NCI-H1417 (cell line): ENCODE measurements at regions not wholly inside any gene's neighbourhood (a gene's known extent, or its start where the extent isn't known, plus 50 kb on each side); places are given as distances from the start of the nearest gene placed in this dataset.

Experiments
- DNase-seq, 3 experiments: peaks; one replicate each; lab custom pipeline; 2025; lab: John Stamatoyannopoulos, UW

DNA sequence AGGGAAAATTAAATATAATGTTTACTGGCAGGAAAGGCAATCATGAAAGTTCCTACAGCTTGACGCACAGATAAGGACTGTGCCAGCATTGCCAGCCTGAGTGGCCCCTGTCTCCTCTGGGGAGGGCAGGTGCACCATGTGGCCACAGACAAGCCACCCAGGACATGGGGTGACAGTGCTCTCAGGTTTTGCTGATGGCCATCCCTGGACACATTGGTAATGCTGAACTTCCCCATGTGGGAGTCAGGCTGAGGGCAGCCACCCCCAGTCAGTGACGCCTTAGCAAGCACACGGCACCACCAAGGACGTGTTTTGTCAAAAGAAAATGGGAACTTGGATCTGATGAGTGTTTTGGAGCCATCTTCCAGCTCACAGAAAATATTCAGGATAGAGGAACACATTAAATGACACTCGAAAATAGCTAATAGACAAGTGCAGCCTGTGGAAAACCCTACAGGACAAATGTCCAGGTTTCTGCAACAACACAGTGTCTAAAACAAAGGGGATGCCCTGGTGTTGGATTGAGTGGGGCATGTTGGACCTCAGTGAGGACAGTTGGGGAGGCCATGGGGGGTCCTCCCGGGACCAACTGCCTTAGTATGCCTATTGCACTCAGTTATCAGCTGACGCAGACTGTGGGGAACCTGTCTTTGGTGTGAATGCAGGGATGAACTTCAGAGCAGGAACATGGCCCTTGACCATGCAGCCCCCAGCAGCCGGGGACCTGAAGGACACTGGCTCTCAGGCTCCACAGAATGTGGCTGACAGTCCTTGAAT, 1450.5 kb downstream of the BRD1 start:
- DNase-seq = no peak

DNA sequence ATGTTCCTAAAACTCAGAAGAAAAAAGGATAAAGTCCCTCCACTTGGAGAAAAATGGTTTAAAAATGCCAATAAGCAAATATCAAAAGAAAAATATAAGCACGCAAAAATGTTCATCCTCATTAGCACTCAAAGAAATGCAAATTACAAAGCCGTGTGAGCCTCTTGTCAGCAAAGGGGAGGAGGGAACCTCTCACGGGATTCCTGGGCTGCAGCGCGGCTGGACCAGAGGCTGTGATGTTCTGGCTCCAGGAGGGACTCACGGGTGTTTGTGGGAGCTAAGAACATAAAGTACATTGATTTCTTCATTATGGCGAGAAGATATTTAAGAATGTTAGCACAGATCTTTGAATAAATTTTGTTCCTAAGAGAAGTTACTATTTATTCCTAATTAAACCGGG, 1451.2 kb downstream of the BRD1 start:
- no peak for DNase-seq

DNA sequence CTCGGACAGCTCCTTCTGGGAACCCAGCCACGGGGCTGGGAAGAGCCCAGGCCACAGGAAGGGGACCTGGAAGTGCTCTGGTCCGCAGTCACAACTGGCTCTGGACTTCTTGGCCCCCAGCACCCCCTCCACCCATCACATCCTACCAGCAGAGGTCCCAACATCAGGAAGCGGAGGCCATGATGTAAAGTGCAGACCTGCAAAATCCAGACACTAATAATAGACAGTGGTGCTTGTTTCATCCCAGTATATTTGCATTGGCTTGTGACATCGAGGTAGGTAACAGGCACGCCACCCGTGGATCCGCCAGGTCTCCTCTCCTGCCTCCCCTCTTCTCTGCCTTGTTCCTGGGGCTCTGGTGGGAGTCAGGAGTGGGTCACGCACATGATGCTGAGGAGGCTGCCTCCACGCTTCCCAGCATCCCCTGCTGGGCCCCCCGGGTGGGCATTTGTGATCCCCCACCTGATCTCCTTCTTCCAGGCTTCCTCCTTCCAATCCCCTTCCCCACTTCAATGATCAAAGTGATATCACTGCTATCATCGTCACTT, 1454.0 kb downstream of the BRD1 start:
- no peak for DNase-seq

DNA sequence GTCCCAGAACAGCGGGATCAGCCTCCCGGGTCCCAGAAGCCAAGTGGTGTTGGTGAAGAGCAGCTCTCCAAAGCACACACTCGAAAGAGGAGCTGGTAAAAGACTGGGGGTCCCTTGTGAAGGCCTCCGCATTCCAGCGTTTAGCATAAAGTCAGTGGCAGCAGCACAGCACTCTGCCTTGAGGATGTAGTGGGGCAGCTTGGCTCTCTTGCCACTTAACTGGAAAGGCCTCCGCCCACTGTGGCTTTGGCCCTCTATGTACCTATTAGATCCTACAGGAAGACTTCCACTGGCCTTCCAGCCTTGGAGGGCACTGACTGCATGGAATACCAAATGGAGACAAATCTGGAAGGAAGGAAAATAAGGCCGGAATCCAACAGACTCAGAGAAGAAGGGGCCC, 1455.3 kb downstream of the BRD1 start:
- DNase-seq = no peak

DNA sequence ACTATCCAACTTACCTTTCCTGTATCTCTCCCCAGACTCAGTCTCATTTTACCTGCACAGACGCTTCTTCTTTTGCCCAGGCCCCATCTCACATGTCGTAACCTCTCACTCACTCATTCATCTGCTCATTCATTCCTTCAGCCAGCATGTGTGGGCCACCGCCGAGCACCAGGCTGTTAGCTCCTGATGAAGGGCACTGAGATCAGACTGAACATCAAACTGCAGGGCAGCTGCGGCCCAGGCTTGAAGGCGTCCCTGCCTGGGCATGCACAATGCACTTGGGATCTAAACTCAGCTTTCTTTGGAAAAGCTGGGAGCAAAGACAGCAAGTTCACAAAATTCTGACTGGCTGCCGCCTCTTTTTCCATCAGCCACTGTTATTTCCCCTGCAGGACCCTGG, 1456.3 kb downstream of the BRD1 start:
- no peak for DNase-seq

DNA sequence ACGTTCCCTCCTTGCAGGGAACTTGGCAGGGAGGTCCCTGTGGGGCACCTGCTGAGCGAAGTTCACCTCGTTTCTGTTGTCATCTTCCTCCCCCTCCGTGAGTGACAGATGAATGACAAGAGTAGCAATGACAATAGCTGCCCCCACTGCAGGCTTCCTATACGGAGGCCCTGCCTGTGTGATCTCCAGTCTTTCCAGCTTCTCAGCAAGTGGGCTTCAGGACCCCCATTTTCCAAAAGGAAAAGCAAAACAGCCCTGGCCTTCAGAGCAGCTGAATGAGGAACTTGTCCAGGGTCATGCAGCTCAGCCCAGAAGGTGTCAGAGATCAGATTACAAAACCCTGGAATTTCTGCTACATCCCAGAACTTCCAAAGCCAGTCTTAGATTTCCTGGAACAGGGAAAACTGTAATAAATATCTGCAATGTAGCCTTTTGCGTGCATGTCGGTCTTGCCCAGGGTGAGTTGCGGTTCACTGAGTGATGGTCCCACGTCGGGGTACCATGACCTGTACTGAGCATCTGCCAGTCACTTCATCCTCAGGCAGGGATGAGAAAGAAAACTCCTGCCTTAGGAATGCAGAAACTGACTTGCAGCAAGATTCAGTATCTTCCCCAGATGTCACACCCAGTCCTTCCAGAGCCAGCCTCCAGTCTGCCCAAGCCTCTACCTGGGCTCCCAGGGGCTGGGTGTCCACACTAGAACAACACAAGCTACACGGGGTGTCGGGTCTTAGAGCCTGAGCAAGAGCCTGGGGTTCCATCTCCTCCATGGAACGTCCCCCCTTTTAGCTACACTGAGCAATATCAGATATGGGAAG, 1457.0 kb downstream of the BRD1 start:
- no peak for DNase-seq

DNA sequence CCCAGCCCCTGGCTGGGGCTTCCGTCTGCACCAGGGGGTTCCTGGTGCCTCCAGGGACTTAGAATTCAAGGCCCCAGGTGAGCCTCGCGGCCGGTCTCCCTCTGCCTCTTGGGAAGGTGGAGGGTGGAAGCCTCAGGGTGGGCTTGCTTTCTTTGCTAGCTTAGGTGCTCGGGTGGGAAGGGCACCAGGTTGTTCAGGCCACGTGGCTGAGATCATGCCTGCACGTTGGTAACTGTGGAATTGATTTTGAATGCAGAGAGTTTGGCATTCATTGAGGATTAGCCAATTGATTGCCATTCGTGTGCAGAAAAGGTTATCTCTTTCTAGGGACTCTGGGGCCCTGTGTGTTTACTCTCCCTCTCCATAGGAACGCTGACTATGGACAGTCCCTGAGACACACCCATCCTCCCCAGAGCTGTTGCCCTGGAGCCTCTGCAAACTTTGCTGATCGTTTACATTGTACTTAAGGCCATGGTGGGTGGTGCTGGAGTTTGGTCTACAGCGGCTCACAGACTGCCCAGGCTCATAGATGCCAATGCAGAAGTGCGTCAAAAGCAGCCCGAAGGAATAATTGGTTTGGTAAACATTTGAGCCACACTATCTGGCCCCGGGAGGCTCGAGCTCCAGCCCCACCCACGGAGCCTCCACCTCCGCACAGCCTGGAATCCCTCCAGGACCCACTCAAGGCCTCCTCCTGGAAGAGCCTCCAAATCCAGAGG, 1457.7 kb downstream of the BRD1 start:
- no peak for DNase-seq

DNA sequence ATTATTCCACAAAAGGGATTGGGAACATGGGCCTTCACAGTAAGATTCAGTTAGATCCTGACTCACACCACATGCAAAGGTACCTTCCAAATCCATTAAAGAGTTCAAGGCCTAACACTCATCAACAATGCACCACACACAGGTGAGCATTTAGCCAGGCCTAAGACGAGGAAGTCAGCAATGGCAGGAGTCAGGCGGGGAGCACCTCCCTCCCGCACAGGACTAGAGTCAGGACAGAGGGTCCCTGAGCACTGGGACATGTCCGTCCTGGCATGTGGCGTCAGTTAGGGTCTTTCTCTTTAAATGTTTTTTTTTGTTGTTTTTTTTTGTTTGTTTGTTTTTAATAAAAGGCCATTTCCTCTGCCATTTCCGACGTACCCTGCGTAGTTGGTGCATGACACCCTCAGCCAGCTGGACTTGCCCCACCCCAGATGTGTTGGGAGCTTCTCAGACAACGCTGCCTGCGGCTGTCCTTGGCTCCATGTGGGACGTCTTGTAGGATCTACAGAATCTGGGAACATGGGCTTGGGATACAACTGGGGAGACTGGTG, 1458.6 kb downstream of the BRD1 start:
- no peak for DNase-seq

DNA sequence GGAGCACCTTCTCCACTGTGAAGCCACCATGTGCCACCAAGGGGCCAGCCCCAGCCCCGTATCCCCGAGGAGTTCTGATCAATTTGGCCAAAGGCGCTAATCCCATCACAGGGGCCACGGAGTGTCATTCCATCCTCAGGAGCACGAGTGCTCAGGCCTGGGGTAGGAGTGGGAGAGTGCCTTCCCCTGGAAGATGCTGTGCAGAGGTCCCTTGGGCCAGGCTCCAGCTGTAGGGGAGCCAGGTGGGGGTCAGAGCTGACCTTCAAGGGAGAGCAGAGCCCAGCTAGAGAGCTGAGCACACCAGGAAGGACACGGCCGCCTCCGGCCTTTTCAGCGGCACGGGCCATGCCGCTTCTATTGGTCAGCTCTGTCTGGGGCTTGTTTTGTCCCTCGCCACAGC, 1459.9 kb downstream of the BRD1 start:
- no peak for DNase-seq

DNA sequence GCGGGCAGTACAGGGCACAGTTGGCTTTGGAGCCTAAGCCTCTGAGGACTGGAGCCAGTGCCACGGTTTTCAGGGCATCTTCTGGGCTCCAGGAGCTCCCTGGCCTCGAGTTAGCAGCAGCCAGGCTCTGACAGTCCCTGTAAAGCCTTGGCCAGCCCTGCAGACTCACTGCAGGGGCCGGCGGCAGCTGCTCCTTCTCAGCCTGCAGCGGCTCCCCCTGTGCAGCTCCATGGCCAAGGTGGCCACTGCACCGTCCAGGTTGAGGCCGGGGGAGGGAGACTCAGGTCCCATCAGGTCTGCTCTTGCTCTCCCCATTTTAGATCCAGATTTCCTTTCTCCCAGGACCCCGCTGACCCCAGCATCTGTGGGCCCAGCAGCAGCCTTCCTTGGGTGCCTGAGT, 1461.1 kb downstream of the BRD1 start:
- DNase-seq = no peak

DNA sequence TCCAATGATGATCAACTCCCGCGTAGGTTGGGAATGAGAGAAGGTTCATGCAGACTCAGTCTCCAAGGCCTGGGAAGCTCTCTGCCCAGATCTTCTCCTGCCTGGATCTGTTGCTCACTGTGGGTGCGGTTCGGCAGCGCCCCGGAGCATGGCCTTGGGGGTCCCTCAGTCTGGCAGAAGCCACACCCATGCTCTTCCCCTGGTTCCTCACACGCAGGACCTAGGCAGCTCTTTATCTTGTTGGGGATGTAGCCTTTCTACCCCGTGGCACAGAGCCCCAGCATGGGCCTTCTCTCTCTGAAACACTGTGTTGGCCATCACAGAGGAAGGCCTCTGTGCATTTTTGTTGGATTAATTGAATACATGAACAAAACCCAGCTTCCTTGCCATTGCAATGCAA, 1461.6 kb downstream of the BRD1 start:
- no peak for DNase-seq

DNA sequence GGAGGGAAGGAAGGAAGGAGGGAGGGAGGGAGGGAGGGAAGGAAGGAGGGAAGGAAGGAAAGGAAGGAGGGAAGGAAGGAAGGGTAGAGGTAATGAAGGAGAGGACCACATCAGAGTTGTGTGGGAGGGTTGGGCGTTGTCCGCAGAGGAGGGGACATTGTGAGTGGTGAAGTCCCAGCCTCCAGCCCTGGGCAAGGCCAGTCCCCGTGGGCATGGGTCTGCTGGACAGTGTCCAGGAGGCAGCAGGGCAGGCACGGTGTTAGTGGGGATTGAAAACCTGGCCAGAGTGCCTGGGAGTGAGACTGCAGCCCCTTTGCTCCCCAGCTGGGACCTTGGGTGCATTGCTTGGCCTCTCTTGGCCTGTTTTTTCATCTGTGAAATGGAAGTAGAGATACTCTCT, 1462.3 kb downstream of the BRD1 start:
- DNase-seq = no peak

DNA sequence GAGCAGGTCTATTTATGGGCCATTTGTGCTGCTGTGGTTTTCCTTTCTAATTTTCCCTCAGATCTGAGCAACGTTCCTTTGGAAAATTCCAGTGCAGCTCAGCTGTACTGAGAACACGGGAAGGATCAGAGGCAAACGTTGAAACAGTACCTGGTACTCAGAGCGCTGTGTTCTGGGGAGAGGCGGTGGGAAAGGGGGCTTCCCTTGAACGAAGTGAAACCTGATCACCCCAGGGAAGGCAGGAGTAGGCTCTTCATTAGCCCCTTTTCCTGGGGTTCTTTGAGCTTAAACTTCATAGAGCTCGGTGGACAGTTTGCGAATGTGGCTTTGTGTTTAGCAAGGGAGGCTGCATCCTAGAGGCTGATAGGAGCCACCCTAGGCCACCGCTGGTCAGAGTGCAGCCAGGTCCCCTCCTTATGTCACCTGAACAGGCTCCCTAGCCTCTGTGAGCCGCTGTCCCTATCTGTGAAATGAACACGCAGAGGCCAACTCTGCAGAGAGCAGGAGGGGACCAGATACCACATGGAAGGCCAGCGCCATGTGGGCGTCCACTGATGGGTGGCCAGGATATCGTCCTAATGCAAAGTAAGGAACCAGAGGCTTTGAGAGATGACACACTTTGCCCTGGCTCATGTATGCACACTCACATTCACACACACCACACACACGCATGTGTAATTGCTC, 1464.8 kb downstream of the BRD1 start:
- DNase-seq = no peak

DNA sequence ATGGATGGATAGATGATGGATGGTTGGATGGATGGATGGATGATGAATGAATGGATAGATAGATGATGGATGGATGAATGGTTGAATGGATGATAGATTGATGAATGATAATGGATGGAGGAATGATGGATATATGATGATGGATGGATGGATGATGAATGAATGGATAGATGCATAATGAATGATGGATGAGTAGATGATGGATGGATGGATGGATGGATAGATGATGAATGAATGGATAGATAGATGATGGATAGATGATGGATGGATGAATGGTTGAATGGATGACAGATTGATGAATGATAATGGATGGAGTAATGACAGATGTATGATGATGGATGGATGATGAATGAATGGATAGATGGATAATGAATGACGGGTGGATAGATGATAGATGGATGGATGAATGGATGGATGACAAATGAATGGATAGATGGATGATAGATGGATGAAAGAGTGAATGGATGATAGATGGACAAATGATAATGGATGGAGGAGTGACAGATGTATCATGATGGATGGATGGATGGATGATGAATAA, 1466.5 kb downstream of the BRD1 start:
- DNase-seq = no peak

DNA sequence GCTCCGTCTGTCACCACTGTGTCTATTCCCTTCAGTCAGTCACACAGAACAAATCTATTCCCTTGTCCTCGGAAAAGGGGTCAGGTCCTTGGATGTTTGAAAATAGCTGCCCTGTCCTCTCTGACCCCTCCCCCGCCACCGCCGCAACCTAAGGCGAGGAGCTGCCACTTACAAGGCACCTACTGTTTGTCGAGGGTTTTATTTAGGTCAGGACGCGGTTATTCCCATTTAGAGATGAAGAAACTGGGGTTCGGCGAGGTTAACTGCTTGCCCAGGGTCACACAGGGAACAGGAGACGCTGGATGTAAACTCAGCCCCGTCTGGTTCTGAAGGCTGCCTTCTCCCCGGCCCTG, 1468.1 kb downstream of the BRD1 start:
- DNase-seq = no peak

DNA sequence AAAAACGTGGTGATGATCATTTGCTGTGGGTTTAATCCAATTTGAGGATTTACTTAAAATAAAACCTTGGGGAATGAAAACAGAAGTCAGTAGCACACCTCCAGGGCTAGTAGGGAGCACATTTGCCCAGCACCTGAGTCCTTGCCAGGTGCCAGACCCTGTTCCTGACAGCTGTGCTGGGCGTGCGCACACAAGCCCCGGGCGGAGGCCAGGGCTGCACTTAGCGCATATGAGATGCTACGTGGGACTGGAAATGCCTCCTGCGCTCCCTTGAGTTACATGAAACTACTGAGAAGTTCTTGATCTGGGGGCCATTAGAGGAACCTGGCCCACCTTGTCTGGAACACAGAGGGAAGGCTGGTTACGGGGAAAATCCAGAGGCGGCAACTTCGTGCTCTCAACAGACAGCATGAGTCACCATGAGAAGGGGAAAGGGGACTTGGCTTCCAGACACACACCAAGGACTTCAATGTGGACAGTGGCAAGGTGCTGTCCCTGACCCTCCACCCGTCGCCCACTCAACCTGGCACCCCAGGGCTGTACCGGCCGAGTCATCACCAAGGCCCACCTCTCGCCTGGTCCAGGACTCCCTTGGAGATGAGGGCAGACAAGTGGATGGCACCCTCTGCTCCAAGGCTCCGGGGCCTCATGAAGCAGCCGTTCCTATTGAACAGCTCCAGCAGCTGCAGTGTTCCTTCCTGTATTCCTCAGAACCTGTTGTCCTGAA, 1468.6 kb downstream of the BRD1 start:
- no peak for DNase-seq

DNA sequence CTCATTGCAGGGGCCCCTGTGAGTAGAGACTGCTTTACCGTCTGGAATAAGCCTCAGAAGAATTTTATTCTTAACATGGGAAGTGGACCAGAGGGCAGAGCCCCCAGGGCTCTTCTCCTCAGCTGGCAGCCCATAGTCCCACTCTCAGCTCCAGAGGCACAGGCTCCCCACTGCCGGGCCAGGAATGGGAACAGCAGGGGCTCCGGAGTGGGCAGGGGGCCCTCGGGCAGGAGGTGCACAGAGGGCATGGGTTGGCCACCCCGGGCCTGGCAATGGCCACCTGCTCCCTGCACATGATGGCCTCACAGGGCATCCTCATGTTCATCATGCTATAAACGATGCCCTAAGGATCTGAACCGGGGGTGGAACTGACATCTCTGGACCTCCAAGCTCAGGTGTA, 1469.7 kb downstream of the BRD1 start:
- no peak for DNase-seq

DNA sequence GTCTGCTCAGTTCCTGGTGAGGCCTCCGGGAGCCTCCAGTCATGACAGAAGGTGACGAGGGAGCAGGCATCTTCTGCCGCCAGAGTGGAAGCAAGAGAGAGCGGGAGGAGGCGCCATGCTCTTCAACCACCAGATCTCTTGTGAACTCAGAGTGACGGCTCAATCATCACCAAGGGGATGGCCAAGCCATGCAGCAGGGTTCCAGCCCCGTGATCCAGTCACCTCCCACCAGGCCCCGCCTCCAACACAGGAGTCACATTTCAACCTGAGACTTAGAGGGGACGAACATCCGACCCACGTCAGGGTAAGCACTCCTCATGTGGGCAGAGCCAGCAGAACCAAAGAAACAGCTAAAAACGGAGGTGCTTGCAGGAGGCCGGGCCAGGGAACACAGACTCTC, 1470.5 kb downstream of the BRD1 start:
- DNase-seq = no peak

DNA sequence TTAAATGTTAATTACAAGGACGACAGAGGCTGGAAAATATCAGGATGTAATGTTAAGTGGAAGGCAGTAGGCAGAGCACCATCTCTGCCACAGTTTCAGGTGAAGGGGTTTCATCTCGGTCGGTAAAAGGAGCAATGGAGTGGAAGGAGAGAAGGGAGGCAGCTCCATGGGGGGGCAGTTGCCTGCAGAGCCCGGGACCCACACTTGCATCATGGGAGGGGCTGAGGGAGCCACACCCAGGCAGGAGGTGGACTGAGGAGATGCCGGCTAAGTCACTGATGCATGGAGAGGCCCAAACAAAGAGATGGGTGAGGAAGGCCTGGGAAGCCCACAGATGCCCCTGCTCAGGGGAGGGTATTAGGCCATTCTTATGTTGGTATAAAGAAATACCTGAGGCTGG, 1470.9 kb downstream of the BRD1 start:
- DNase-seq = no peak

DNA sequence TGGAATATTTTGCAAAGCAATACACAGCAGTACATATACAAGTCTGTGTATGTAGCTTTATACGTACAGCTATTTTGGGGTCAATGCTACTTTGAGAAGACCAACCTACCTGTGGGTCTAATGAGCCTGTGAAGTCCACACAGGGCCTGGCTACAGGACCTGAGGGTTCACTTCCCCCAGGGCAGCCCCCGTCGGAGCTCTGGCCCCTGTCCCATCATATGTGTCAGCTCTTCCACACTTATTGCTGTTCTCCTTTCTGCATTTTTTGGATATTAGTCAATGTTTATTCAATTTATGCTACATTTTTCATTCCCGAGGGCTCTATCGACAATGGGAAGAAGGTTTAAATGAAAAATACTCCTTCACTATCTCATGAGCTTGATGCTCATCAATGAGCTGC, 1473.6 kb downstream of the BRD1 start:
- DNase-seq = no peak
